DND-41 (cell line): ENCODE measurements at regions not wholly inside any gene's neighbourhood (a gene's known extent, or its start where the extent isn't known, plus 50 kb on each side); places are given as distances from the start of the nearest gene placed in this dataset.

Experiments
- ATAC-seq: fragments of 200-7000 bp; cut with Tn5 transposase; 3 replicates; pipeline ENCODE4 v1.9.1; 2021; ENCODE audit warnings: low read depth; ENCODE audit not compliant: insufficient read depth
- DNase-seq: peaks from one replicate; pipeline ENCODE4 v3.0.0-alpha.2; 2020
- H2AFZ ChIP-seq: 2 replicates; pipeline ENCODE4 v1.6.0; 2012; ENCODE audit warnings: low read depth, low read length
- H3K27ac ChIP-seq: 2 replicates; pipeline ENCODE4 v1.5.1; 2012; ENCODE audit warnings: low read length, inconsistent platforms
- H3K27me3 ChIP-seq: fragments of 200-600 bp; sonication (generic); 2 replicates; pipeline ENCODE4 v1.6.0; 2012; ENCODE audit warnings: low read length, mild to moderate bottlenecking, inconsistent platforms; ENCODE audit not compliant: insufficient read depth, poor library complexity
- H3K36me3 ChIP-seq: 2 replicates; pipeline ENCODE4 v1.5.1; 2012; ENCODE audit warnings: low read length, inconsistent platforms; ENCODE audit not compliant: insufficient read depth
- H3K4me1 ChIP-seq: 2 replicates; pipeline ENCODE4 v1.5.1; 2012; ENCODE audit warnings: mild to moderate bottlenecking, low read length; ENCODE audit not compliant: insufficient read depth
- H3K4me2 ChIP-seq: 2 replicates; pipeline ENCODE4 v1.6.0; 2012; ENCODE audit warnings: mild to moderate bottlenecking, moderate library complexity, low read length, inconsistent platforms; ENCODE audit not compliant: insufficient read depth
- H3K4me3 ChIP-seq, 2 experiments: fragments of 200-600 bp in 1 of 2; shearing (Covaris generic) in 1 of 2; 2 replicates each; pipeline ENCODE4 v1.5.1; 2012 to 2016; ENCODE audit warnings: inconsistent platforms in 2 of 2, low read length in 2 of 2, mild to moderate bottlenecking in 2 of 2, low read depth in 1 of 2, moderate library complexity in 1 of 2
- H3K79me2 ChIP-seq: 2 replicates; pipeline ENCODE4 v1.6.0; 2012; ENCODE audit warnings: low read length, inconsistent platforms; ENCODE audit not compliant: insufficient read depth
- H3K9ac ChIP-seq: 2 replicates; pipeline ENCODE4 v1.6.0; 2012; ENCODE audit warnings: low read depth, mild to moderate bottlenecking, inconsistent platforms, low read length, moderate library complexity
- H3K9me3 ChIP-seq: 2 replicates; pipeline ENCODE4 v1.5.1; 2012; ENCODE audit warnings: low read length, moderate library complexity, mild to moderate bottlenecking, inconsistent platforms; ENCODE audit not compliant: insufficient read depth, severe bottlenecking
- H4K20me1 ChIP-seq: 2 replicates; pipeline ENCODE4 v1.6.0; 2012; ENCODE audit warnings: low read length; ENCODE audit not compliant: insufficient read depth
- EZH2 ChIP-seq: IDR thresholded peaks from 3 replicates; pipeline ENCODE4 v1.6.1; 2012; ENCODE audit warnings: borderline replicate concordance, low read depth, mild to moderate bottlenecking, moderate library complexity, low read length, inconsistent platforms; ENCODE audit not compliant: severe bottlenecking
- TF ChIP-seq, protein P1 (sequence below): IDR thresholded peaks from 2 replicates; pipeline ENCODE4 v1.5.1; 2012; ENCODE audit warnings: borderline replicate concordance, low read length, moderate library complexity, mild to moderate bottlenecking; ENCODE audit not compliant: poor library complexity, severe bottlenecking; ENCODE audit errors: extremely low read depth

- Histone ChIP-seq H2AFZ (no peak overlapping the region), H4K20me1 (peaks cover 6% of the 10 kb centered on the region), H3K27me3 (no peaks in the 10 kb centered on the region), H3K36me3 (no peaks in the 10 kb centered on the region), H3K4me3 (no peak overlapping the region), H3K27ac (no peak overlapping the region), H3K9me3 (no peaks in the 10 kb centered on the region), H3K4me1 (no peaks in the 10 kb centered on the region), H3K79me2 (no peaks in the 10 kb centered on the region), H3K4me2 (no peak overlapping the region), H3K9ac (no peak overlapping the region)
- no peak for DNase-seq
- TF ChIP-seq EZH2: no peak
- TF ChIP-seq, protein P1, sequence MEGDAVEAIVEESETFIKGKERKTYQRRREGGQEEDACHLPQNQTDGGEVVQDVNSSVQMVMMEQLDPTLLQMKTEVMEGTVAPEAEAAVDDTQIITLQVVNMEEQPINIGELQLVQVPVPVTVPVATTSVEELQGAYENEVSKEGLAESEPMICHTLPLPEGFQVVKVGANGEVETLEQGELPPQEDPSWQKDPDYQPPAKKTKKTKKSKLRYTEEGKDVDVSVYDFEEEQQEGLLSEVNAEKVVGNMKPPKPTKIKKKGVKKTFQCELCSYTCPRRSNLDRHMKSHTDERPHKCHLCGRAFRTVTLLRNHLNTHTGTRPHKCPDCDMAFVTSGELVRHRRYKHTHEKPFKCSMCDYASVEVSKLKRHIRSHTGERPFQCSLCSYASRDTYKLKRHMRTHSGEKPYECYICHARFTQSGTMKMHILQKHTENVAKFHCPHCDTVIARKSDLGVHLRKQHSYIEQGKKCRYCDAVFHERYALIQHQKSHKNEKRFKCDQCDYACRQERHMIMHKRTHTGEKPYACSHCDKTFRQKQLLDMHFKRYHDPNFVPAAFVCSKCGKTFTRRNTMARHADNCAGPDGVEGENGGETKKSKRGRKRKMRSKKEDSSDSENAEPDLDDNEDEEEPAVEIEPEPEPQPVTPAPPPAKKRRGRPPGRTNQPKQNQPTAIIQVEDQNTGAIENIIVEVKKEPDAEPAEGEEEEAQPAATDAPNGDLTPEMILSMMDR: no peak
- ATAC-seq: no peak
Observed at GRCh38 chr2:120917886-120918285, 182.2 kb downstream of the GLI2 start.

DNA sequence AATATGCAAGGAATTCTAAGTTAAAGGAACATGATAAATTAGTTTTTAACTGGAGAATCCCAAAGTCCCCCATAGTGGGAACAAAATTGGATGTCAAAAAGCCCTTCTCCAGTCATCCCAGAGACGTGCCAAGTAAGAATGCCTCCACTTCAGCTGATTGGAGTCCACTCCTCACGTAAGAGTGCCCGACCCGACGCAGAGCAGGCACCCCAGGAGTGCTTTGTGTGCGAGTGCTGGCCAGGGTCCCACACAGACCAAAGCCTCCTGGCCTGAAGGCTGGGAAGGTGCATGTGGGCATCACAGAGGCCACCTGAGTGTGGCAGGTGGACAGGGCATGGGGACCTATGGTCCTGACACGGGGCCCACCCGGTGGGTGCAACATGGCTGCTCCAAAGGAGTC is 183.5 kb downstream of the GLI2 start:
- DNase-seq: no peak
- H3K36me3 ChIP-seq: no peaks in the 10 kb centered on the region
- TF ChIP-seq EZH2: no peak
- TF ChIP-seq, protein P1: no peak

GRCh38 chr2:120919771-120920453 is 184.2 kb downstream of the GLI2 start:
- no peak overlapping the region for H3K9ac ChIP-seq
- no peaks in the 10 kb centered on the region for H3K36me3 ChIP-seq
- H2AFZ ChIP-seq: no peak overlapping the region
- H4K20me1 ChIP-seq: peaks cover 6% of the 10 kb centered on the region; the same call in 1 of the 2 replicates
- no peak for DNase-seq
- H3K79me2 ChIP-seq: no peaks in the 10 kb centered on the region
- no peak for ATAC-seq
- TF ChIP-seq, protein P1: no peak
- TF ChIP-seq EZH2: no peak
- no peaks in the 10 kb centered on the region for H3K4me1 ChIP-seq
- no peak overlapping the region for H3K27ac ChIP-seq
- no peaks in the 10 kb centered on the region for H3K27me3 ChIP-seq
- H3K4me2 ChIP-seq: no peak overlapping the region
- no peaks in the 10 kb centered on the region for H3K9me3 ChIP-seq
- no peak overlapping the region for H3K4me3 ChIP-seq

More for the DNA sequence above, 183.5 kb downstream of the GLI2 start:
- Histone ChIP-seq H3K4me3 (no peak overlapping the region), H3K9ac (no peak overlapping the region), H2AFZ (no peak overlapping the region), H3K4me1 (no peaks in the 10 kb centered on the region), H3K27me3 (no peaks in the 10 kb centered on the region), H3K9me3 (no peaks in the 10 kb centered on the region), H3K79me2 (no peaks in the 10 kb centered on the region), H3K27ac (no peak overlapping the region), H3K4me2 (no peak overlapping the region), H4K20me1 (peaks cover 6% of the 10 kb centered on the region)
- no peak for ATAC-seq
